GM21526 (cell line): ENCODE measurements at regions not wholly inside any gene's neighbourhood (a gene's known extent, or its start where the extent isn't known, plus 50 kb on each side); places are given as distances from the start of the nearest gene placed in this dataset.

Experiments used
- ATAC-seq: cut with Tn5 transposase; IDR thresholded peaks from one replicate; pipeline ENCODE4 v1.9.1; 2021; ENCODE audit warnings: moderate library complexity; ENCODE audit not compliant: unreplicated experiment, low FRiP score

DNA sequence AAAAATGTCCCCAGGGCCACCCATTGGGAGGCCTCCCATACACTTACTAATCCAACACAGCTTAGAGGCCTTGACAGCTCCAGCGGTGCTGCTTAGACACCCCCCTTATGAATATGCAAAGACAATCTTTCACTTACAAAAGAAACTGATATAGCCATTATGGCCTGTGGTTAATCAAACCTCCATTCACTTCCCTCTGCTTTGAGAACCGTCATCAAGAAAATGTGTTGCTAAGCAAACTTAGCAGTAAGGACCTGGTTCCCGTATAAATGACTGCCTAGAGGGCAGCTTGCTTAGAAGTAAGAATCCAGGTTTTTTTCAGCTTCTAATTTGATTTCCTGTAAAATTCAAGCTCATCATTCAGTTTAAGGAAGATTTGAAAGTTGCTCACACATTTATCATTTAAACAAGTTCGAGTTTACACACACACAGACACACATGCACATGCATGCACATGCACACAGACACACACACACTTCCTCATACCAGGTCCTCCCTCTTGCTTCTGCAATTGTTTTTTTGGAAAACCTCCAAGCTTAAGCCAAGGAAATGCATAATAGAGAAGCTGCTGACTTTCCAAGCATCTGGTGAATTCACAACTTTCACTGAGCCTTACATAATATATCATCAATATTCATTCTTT is 137.7 kb upstream of the BLID start:
- no peak for ATAC-seq

DNA sequence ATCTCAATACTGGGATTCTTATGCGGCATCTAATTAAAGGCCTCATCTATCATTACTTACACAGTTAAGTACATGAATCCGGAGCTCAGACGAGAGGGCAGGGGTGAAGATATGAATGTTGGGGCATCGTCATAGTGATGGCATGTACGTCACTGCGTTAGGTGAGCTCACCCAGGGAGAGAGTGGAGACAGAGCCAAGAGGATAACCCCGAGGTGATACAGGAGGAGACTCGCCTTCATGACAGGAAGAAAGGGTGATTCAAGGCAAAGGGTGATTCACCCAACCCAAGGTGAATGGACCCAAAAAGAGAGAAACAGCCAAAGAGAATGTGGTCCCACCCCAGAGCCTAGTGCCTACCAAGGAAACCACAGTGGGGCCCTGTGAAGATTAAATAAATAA is 132.9 kb upstream of the BLID start:
- no peak for ATAC-seq

DNA sequence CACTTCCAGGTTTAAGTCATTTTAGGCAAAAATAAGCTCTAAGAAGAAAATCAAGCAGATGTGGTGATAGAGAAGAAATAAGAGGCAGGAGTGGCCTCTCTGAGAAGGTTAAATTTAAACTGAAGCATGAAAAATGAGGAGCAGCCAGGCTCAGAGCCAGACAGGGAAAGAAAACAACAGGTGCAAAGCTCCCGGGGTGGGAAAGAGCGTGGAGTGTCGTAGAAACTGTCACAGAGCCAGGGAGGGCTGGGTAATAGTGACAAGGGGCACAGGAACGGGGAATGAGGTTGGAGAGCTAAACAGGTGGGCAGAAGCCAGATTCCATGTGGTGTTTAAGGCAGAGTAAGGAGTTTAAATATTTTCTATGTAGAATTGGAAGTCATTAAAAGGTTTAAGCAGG is 132.1 kb upstream of the BLID start:
- no peak for ATAC-seq

- no peak for ATAC-seq
Observed at GRCh38 chr11:122246874-122247273, 130.9 kb upstream of the BLID start.

GRCh38 chr11:122242731-122243130 is 126.7 kb upstream of the BLID start:
- ATAC-seq, result no peak

DNA sequence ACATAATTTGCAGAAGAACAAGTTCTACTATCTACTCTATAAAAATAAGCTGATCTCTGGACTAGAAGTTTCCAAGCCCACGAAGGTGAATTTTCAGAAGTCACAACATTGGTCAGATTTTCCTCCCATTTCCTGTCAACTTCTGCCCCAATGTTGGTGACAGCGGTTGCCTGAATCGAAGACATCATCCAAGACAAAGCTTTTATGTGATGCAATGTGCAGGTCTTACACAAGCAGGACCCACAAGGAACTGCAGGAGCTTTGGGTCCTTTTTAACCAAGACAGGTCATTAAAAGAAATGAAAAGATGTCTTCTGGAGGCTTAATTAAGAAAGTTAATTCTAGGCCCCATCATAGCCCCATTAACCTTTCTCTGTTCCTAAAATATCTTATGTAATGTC is 125.6 kb upstream of the BLID start:
- ATAC-seq, result no peak

DNA sequence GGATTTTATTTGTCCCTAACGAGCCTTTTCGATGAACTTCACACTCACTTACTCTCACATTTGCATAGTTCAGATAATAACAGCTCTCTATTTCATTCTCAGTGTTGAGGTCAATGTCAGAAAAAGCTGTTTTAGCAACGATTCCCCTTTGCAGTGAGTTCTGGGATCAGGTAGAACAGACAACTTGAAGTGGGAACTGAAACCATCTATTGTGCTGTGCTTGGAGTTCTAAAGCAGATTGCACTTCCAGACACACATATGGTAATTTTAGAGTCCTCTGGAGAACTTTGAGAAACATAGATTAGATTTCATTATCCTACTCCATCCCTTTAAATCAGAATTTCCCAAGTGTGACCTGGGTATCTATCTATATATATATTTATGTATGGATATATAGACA is 124.6 kb upstream of the BLID start:
- ATAC-seq, result no peak

- ATAC-seq, result no peak
Observed at GRCh38 chr11:122235615-122236014, 119.6 kb upstream of the BLID start.

DNA sequence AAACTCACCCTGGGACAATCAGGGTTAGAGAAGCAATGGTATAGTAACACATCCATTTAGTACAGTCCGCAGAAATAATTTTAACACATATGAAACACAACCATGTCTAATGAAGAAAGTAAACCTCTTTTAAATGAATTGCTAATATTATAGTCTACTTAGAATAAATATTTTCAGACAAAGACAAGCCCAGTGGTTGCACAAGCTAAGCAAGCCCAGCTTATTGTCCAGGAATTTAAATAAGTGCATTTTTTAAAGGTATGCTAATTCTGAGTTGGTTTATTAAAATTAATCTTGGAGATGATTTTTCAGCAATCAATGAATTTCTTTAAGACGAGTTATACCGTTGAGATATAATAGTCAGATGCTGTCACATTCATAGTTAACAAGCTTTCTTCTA is 118.8 kb upstream of the BLID start:
- no peak for ATAC-seq

DNA sequence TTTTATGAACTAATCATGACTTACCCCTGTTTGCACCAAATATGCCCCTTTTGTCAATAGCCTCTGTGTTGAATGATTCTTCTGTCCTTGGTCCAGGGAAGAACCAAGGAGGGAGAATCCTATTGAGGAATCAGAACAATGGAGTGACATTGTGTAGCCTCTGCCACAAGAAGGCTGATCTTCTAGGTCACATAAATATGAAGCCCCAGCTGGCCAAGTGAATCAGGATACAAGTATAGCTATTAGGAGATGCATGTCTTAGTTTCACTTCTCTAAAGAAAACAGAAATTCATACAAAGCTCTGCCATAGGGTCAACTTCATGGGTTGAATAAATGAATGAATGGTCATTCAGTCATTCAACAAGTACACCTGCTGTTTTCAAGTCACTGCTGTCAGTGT is 118.2 kb upstream of the BLID start:
- no peak for ATAC-seq

GRCh38 chr11:122232985-122233384 is 117.0 kb upstream of the BLID start:
- ATAC-seq, result no peak

DNA sequence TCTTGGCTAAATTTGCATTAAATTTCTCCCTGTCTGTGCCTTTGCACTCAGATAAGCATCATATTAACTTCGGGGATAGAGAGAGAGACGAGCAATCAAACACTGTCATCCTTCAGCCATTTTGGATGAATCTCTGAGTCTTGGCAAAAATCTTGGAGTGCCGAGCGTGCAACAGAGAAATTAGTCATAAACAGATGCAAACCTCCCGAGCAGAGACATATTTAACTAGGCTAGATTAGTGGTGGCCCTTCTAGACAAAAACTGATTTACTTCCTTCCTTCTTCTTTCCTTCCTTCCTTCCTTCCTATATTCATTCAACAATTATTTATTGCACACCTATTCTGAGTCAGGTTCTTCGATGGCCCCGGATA is 114.4 kb upstream of the BLID start:
- no peak for ATAC-seq

DNA sequence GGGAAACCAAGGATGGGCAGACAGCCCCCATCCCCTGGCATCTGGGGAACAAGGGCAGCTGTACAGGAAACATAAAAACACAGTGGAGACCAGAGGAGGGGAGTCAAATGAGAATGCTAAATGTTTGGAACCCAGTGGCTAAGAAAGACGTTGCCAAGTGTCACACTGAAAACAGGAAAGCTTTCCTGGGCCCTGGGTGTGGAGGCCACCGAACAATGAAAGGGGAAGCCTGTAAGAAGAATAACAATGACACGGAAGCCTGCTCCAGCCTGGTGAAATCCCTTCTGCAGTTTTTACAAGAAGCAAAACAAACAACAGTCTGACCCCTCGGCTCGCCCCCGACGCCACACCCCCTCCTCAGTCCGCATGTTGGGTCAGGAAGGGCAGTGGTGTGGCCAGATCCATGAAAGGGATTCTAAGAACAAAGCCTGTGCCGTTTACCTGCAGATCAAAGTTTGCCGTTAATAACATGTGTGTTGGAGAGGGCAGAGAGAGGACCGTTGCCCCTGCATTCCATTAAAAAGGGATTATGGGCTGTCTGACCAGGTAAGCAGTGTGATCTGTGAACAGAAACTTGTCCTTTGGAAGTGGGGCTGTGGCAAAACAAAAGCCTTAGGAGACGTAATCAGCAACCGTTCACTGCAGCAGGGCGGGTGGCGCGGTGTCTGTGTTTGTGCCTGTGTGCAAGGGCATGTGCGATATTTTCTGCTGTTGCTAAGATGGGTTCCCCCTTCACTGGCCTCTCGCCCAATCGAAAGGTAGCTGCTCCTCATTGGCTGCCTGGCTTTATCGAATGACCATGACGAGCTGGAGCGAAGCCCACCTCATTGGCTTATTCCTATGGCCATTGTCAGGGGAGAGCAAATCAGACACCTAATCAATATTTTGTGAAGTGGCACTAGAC is 113.7 kb upstream of the BLID start:
- ATAC-seq, result no peak

- no peak for ATAC-seq
Observed at GRCh38 chr11:122229078-122229477, 113.1 kb upstream of the BLID start.

GRCh38 chr11:122226810-122227379 is 110.9 kb upstream of the BLID start:
- ATAC-seq, result no peak

- no peak for ATAC-seq
Observed at GRCh38 chr11:122224867-122225266, 108.9 kb upstream of the BLID start.

DNA sequence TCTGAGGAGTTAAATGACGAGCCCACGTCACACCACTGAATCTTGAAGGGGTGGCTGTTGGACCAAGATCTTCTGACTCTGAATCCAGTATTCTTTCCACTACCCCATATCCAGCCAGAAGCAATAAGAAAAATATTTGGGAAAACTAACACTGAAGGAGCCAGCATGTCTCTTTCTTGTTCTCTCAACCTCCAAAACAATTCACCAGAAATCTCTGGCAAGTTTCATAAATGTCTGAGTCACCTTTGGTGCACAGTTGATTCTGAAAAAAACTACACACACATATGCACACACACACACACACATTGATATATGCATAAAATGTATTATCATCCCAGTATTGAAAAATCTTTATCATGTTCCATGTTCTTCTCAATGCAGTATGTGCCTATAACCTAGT is 104.3 kb upstream of the BLID start:
- ATAC-seq, result no peak

GRCh38 chr11:122219791-122220190 is 103.8 kb upstream of the BLID start:
- no peak for ATAC-seq

DNA sequence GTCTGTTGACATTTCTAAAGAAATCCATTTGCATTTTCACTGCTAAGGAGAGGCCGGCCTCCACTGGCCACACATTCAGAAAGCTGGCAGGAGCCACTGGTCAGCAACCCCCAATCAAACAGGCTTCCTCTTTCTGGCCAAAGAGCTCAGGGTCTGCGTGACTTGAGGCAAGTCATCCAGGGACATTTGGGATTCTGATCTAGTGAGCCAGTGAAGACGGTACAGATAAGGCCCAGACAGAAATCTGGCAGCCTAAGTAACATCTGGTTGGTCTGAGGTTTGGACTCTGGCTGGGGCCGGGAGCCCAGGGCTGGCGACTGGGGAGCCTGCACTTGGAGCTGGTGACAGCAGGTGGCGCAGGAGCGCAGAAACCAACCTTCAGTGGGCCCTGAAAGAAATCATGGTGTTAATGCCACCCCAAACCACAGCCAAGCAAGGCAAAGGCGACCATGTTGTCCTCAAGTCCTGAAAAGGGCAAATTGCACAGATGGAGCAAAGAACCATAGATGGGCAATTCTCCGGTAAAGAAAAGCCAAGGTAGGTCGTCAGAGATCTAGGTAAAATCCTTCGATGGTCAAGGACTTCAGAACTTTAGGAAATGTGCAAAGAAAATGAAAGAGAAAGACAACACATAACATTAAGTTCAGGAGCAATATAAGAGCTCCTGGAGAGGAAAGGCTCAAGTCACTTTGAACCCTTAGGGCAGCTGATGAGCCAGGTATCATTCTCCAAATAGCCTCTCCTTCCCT is 99.4 kb upstream of the BLID start:
- ATAC-seq, result no peak

GRCh38 chr11:122214567-122214966 is 98.6 kb upstream of the BLID start:
- no peak for ATAC-seq

GRCh38 chr11:122214080-122214479 is 98.1 kb upstream of the BLID start:
- ATAC-seq, result no peak
